ENCODE measurements at regions not wholly inside any gene's neighbourhood (a gene's known extent, or its start where the extent isn't known, plus 50 kb on each side); places are given as distances from the start of the nearest gene placed in this dataset.

GRCh38 chr20:48527771-48528170, 300.0 kb downstream of the PREX1 start:
- TF ChIP-seq, protein P1, sequence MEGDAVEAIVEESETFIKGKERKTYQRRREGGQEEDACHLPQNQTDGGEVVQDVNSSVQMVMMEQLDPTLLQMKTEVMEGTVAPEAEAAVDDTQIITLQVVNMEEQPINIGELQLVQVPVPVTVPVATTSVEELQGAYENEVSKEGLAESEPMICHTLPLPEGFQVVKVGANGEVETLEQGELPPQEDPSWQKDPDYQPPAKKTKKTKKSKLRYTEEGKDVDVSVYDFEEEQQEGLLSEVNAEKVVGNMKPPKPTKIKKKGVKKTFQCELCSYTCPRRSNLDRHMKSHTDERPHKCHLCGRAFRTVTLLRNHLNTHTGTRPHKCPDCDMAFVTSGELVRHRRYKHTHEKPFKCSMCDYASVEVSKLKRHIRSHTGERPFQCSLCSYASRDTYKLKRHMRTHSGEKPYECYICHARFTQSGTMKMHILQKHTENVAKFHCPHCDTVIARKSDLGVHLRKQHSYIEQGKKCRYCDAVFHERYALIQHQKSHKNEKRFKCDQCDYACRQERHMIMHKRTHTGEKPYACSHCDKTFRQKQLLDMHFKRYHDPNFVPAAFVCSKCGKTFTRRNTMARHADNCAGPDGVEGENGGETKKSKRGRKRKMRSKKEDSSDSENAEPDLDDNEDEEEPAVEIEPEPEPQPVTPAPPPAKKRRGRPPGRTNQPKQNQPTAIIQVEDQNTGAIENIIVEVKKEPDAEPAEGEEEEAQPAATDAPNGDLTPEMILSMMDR (conservative IDR thresholded peaks at IDR 0.05; ENCODE audit: low read length) = no peak
- TF ChIP-seq EZH2phosphoT487 (IDR thresholded peaks at IDR 0.05; ENCODE audit: borderline replicate concordance) = no peak
